Ectodermal cell (in vitro differentiated cells): ENCODE measurements at regions not wholly inside any gene's neighbourhood (a gene's known extent, or its start where the extent isn't known, plus 50 kb on each side); places are given as distances from the start of the nearest gene placed in this dataset.
"Not testable (repeated sequence)": the region's sequence is repeated elsewhere in the genome, so short reads cannot be mapped to it uniquely, and the experiment has no call there.

Experiments
- H3K27ac ChIP-seq: 2 replicates; pipeline ENCODE4 v1.7.0; 2013; ENCODE audit warnings: mild to moderate bottlenecking, low read depth, low read length; ENCODE audit not compliant: insufficient read depth, poor library complexity, severe bottlenecking
- H3K27me3 ChIP-seq: 2 replicates; pipeline ENCODE4 v1.7.0; 2013; ENCODE audit warnings: mild to moderate bottlenecking, low read length; ENCODE audit not compliant: insufficient read depth, control insufficient read depth, poor library complexity, severe bottlenecking
- H3K36me3 ChIP-seq: one replicate; pipeline ENCODE4 v1.7.0; 2013; ENCODE audit warnings: low read length; ENCODE audit not compliant: control insufficient read depth, insufficient read depth
- H3K4me1 ChIP-seq: one replicate; pipeline ENCODE4 v1.7.0; 2013; ENCODE audit warnings: low read length; ENCODE audit not compliant: control insufficient read depth, insufficient read depth
- H3K4me3 ChIP-seq: 2 replicates; pipeline ENCODE4 v1.7.0; 2013; ENCODE audit warnings: low read depth, low read length, control low read depth; ENCODE audit not compliant: insufficient read depth
- H3K9me3 ChIP-seq: 2 replicates; pipeline ENCODE4 v1.7.0; 2013; ENCODE audit warnings: mild to moderate bottlenecking, low read length, moderate library complexity; ENCODE audit not compliant: control insufficient read depth
- WGBS, 2 experiments: methylation state at CpG; one replicate each; pipeline ENCODE4 v1.1.7; 2013; ENCODE audit warnings: missing lambda C conversion rate in 2 of 2; 5-methylcytosine and 5-hydroxymethylcytosine counted together

GRCh38 chr2:87542599-87543174 is 205.2 kb upstream of the PLGLB2 start:
- not testable (repeated sequence) for H3K4me1 ChIP-seq, H3K27ac ChIP-seq, H3K9me3 ChIP-seq, H3K36me3 ChIP-seq, H3K4me3 ChIP-seq, H3K27me3 ChIP-seq
- 78 to 88% methylated on average over 3 to 4 of the region's 8 CpGs for WGBS, 2 experiments

GRCh38 chr2:87543797-87544196 is 204.1 kb upstream of the PLGLB2 start:
- WGBS, 2 experiments: no CpG with 5 or more reads among the region's 1 CpG
- not testable (repeated sequence) for H3K27me3 ChIP-seq, H3K4me1 ChIP-seq

GRCh38 chr2:87547106-87547505 is 200.8 kb upstream of the PLGLB2 start:
- WGBS, 2 experiments: 84 to 100% methylated on average over 1 to 2 of the region's 2 CpGs
- not testable (repeated sequence) for H3K4me1 ChIP-seq, H3K27me3 ChIP-seq, H3K36me3 ChIP-seq, H3K9me3 ChIP-seq, H3K4me3 ChIP-seq, H3K27ac ChIP-seq

More at GRCh38 chr2:87543797-87544196, 204.1 kb upstream of the PLGLB2 start:
- H3K9me3 ChIP-seq, H3K36me3 ChIP-seq, H3K27ac ChIP-seq, H3K4me3 ChIP-seq: not testable (repeated sequence)

- not testable (repeated sequence) for H3K36me3 ChIP-seq, H3K27me3 ChIP-seq, H3K27ac ChIP-seq, H3K4me1 ChIP-seq, H3K9me3 ChIP-seq, H3K4me3 ChIP-seq
These were observed 199.9 kb upstream of the PLGLB2 start for GRCh38 chr2:87547966-87548365.

- H3K4me1 ChIP-seq, H3K27me3 ChIP-seq, H3K36me3 ChIP-seq, H3K9me3 ChIP-seq, H3K27ac ChIP-seq, H3K4me3 ChIP-seq: not testable (repeated sequence)
- WGBS, 2 experiments: 90 to 100% methylated on average over 1 of the region's 7 CpGs
These were observed 199.0 kb upstream of the PLGLB2 start for GRCh38 chr2:87548681-87549536.

GRCh38 chr2:87549561-87550202 is 198.2 kb upstream of the PLGLB2 start:
- not testable (repeated sequence) for H3K9me3 ChIP-seq, H3K36me3 ChIP-seq, H3K4me3 ChIP-seq, H3K27ac ChIP-seq, H3K4me1 ChIP-seq, H3K27me3 ChIP-seq

- H3K36me3 ChIP-seq, H3K27me3 ChIP-seq, H3K27ac ChIP-seq, H3K4me3 ChIP-seq, H3K9me3 ChIP-seq, H3K4me1 ChIP-seq: not testable (repeated sequence)
- WGBS, 2 experiments: no CpG with 5 or more reads among the region's 4 CpGs
These were observed 193.2 kb upstream of the PLGLB2 start for GRCh38 chr2:87554678-87555077.

- H3K27me3 ChIP-seq, H3K36me3 ChIP-seq, H3K4me3 ChIP-seq, H3K4me1 ChIP-seq, H3K27ac ChIP-seq, H3K9me3 ChIP-seq: not testable (repeated sequence)
- no CpG with 5 or more reads among the region's 4 CpGs for WGBS, 2 experiments
These were observed 192.8 kb upstream of the PLGLB2 start for GRCh38 chr2:87555082-87555481.

- H3K27me3 ChIP-seq, H3K9me3 ChIP-seq, H3K4me3 ChIP-seq, H3K4me1 ChIP-seq, H3K36me3 ChIP-seq, H3K27ac ChIP-seq: not testable (repeated sequence)
- 78% methylated on average over 1 of the region's 5 CpGs; no CpG with 5 or more reads in 1 of the 2 experiments for WGBS, 2 experiments
These were observed 188.9 kb upstream of the PLGLB2 start for GRCh38 chr2:87559001-87559400.

GRCh38 chr2:87559735-87560134 is 188.2 kb upstream of the PLGLB2 start:
- not testable (repeated sequence) for H3K27me3 ChIP-seq, H3K36me3 ChIP-seq, H3K4me3 ChIP-seq, H3K4me1 ChIP-seq, H3K9me3 ChIP-seq, H3K27ac ChIP-seq
- no CpG with 5 or more reads among the region's 2 CpGs for WGBS, 2 experiments
